ENCODE measurements at regions not wholly inside any gene's neighbourhood (a gene's known extent, or its start where the extent isn't known, plus 50 kb on each side); places are given as distances from the start of the nearest gene placed in this dataset.

- TF ChIP-seq CTCF (IDR thresholded peaks at IDR 0.05; ENCODE audit: low read depth, low read length) = no peak
- DNase-seq (ENCODE audit: low read depth in 2 of 2) = peak in 1 of 2 donors; percentile 2
- H3K4me3 ChIP-seq (replicated peaks in 1 of 2; ENCODE audit: low read depth in 2 of 2, low read length in 2 of 2) = no peak overlapping the region
Observed at GRCh38 chr3:96192966-96193550, 621.3 kb upstream of the EPHA6 start.

- H3K4me3 ChIP-seq (replicated peaks in 1 of 2; ENCODE audit: low read depth in 2 of 2, low read length in 2 of 2) = no peak overlapping the region
- TF ChIP-seq CTCF (IDR thresholded peaks at IDR 0.05; ENCODE audit: low read depth, low read length) = no peak
- DNase-seq (ENCODE audit: low read depth in 2 of 2) = no peak
Observed at GRCh38 chr3:96200897-96201296, 613.5 kb upstream of the EPHA6 start.

GRCh38 chr3:96201463-96201862, 612.9 kb upstream of the EPHA6 start:
- H3K4me3 ChIP-seq (replicated peaks in 1 of 2; ENCODE audit: low read depth in 2 of 2, low read length in 2 of 2) = no peak overlapping the region
- TF ChIP-seq CTCF (IDR thresholded peaks at IDR 0.05; ENCODE audit: low read depth, low read length) = no peak
- DNase-seq (ENCODE audit: low read depth in 2 of 2) = no peak

DNA sequence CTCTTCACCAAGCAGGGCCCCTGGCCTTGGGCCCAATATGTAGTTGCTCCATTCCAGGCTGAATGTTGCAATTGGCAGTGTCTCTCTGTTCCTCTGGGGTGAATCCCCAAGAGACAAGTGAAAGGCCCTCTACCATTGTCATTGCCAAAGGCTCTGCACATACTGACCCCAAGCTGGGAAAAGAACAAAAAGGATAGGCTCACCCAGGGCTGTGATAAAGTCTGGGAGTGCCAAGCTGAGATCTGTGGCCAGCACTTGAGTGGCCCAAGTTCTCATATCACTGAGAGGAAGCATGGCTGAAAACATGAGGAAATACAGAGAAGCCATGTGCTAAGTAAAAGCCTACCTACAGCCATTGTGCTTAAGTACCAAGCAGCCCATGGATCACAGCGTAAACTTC, 612.2 kb upstream of the EPHA6 start:
- no peak for TF ChIP-seq CTCF (IDR thresholded peaks at IDR 0.05; ENCODE audit: low read depth, low read length)
- no peak for DNase-seq (ENCODE audit: low read depth in 2 of 2)
- no peak overlapping the region for H3K4me3 ChIP-seq (replicated peaks in 1 of 2; ENCODE audit: low read depth in 2 of 2, low read length in 2 of 2)

GRCh38 chr3:96209699-96210098, 604.7 kb upstream of the EPHA6 start:
- no peak for DNase-seq (ENCODE audit: low read depth in 2 of 2)
- no peak for TF ChIP-seq CTCF (IDR thresholded peaks at IDR 0.05; ENCODE audit: low read depth, low read length)
- no peak overlapping the region for H3K4me3 ChIP-seq (replicated peaks in 1 of 2; ENCODE audit: low read depth in 2 of 2, low read length in 2 of 2)

GRCh38 chr3:96213393-96213792, 601.0 kb upstream of the EPHA6 start:
- no peak overlapping the region for H3K4me3 ChIP-seq (replicated peaks in 1 of 2; ENCODE audit: low read depth in 2 of 2, low read length in 2 of 2)
- DNase-seq (ENCODE audit: low read depth in 2 of 2) = no peak
- TF ChIP-seq CTCF (IDR thresholded peaks at IDR 0.05; ENCODE audit: low read depth, low read length) = no peak

- no peak for TF ChIP-seq CTCF (IDR thresholded peaks at IDR 0.05; ENCODE audit: low read depth, low read length)
- no peak for DNase-seq (ENCODE audit: low read depth in 2 of 2)
- H3K4me3 ChIP-seq (replicated peaks in 1 of 2; ENCODE audit: low read depth in 2 of 2, low read length in 2 of 2) = no peak overlapping the region
Observed at GRCh38 chr3:96214941-96215340, 599.5 kb upstream of the EPHA6 start.

Measured in cardiac fibroblast (primary cell).